Non-pigmented ciliary epithelial cell (primary cell): ENCODE measurements at regions not wholly inside any gene's neighbourhood (a gene's known extent, or its start where the extent isn't known, plus 50 kb on each side); places are given as distances from the start of the nearest gene placed in this dataset.
"Not testable (repeated sequence)": the region's sequence is repeated elsewhere in the genome, so short reads cannot be mapped to it uniquely, and the experiment has no call there.

Experiments
- DNase-seq: peaks from one replicate; pipeline ENCODE4 v3.0.0-alpha.2; 2010; ENCODE audit warnings: low read depth

- DNase-seq: not testable (repeated sequence)
Measured at GRCh38 chr7:57524197-57524596, 74.2 kb downstream of the ZNF716 start.

GRCh38 chr7:57529931-57530330 is 80.0 kb downstream of the ZNF716 start:
- no peak for DNase-seq

- not testable (repeated sequence) for DNase-seq
Measured at GRCh38 chr7:57540634-57541033, 90.7 kb downstream of the ZNF716 start.

GRCh38 chr7:57542331-57542730 is 92.4 kb downstream of the ZNF716 start:
- not testable (repeated sequence) for DNase-seq

- DNase-seq: not testable (repeated sequence)
Measured at GRCh38 chr7:57547351-57547750, 97.4 kb downstream of the ZNF716 start.

- DNase-seq: peak; percentile 0
Measured at GRCh38 chr7:57549961-57550360, 100.0 kb downstream of the ZNF716 start.

GRCh38 chr7:57555687-57556086 is 105.7 kb downstream of the ZNF716 start:
- not testable (repeated sequence) for DNase-seq

- no peak for DNase-seq
Measured at GRCh38 chr7:57579454-57579853, 129.5 kb downstream of the ZNF716 start.
